ENCODE measurements at regions not wholly inside any gene's neighbourhood (a gene's known extent, or its start where the extent isn't known, plus 50 kb on each side); places are given as distances from the start of the nearest gene placed in this dataset.

DNA sequence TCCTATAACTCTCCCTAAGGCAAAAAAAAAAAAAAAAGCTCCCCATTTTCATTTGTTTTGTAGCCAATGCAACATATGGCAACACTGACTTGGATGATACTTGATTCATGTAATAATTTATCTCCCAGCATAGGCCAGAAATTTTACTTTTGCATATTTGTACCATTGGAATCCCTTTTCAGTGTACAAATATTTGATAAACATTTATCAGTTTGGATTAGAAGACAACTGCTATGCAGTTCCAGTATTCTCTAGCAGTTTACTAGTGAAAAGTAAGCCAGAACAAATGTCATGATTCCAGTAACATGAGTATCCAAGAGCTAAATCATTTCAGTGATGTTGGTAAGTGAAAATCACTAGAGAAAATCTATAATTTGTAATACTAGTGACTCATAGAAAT, 392.3 kb downstream of the CCER1 start:
- Histone ChIP-seq H2AFZ (ENCODE audit: low read length) (no peak overlapping the region), H4K91ac (ENCODE audit: insufficient read length, low read depth, low read length) (no peak overlapping the region), H4K8ac (replicated peaks; ENCODE audit: insufficient read length, low read depth, low read length) (no peak overlapping the region), H4K5ac (ENCODE audit: insufficient read length, low read depth, low read length) (no peak overlapping the region), H2BK120ac (ENCODE audit: low read depth, low read length, poor library complexity, severe bottlenecking) (no peak overlapping the region), H3K18ac (ENCODE audit: insufficient read length, low read depth, low read length) (no peak overlapping the region), H2AK5ac (ENCODE audit: insufficient read length, low read length) (no peak overlapping the region), H2BK15ac (ENCODE audit: low read depth, low read length) (no peak overlapping the region), H2BK20ac (ENCODE audit: low read depth, low read length, poor library complexity, severe bottlenecking) (no peak overlapping the region), H3K4ac (ENCODE audit: low read depth, low read length) (no peak overlapping the region), H3K79me1 (ENCODE audit: insufficient read depth, low read depth, low read length, poor library complexity, severe bottlenecking) (no peaks in the 10 kb centered on the region), H3K23me2 (ENCODE audit: insufficient read length, low read depth, low read length, poor library complexity, severe bottlenecking) (no peaks in the 10 kb centered on the region), H4K20me1 (ENCODE audit: control insufficient read depth, insufficient read depth, insufficient read length) (no peaks in the 10 kb centered on the region), H3K4me2 (ENCODE audit: insufficient read depth, insufficient read length, low read length) (no peak overlapping the region), H3K23ac (ENCODE audit: insufficient read length, low read depth, low read length) (no peak overlapping the region), H3K27ac (ENCODE audit: insufficient read length, low read depth, low read length) (no peak overlapping the region), H3K9me3 (ENCODE audit: control insufficient read depth, low read depth, low read length) (peaks cover 5% of the 10 kb centered on the region), H3K79me2 (ENCODE audit: insufficient read depth, low read length) (no peaks in the 10 kb centered on the region), H3K27me3 (ENCODE audit: insufficient read depth, low read length) (no peaks in the 10 kb centered on the region), H3K56ac (ENCODE audit: insufficient read length, low read depth, low read length) (no peak overlapping the region), H2BK5ac (ENCODE audit: insufficient read length, low read length) (no peak overlapping the region), H3T11ph (ENCODE audit: low read length) (no peak overlapping the region), H2BK12ac (ENCODE audit: insufficient read length, low read depth, low read length) (no peak overlapping the region), H3K4me1 (ENCODE audit: insufficient read depth, low read length) (no peaks in the 10 kb centered on the region), H3K14ac (ENCODE audit: insufficient read depth, low read length) (no peak overlapping the region), H3K9ac (ENCODE audit: extremely low read depth, insufficient read length, low read length) (no peak overlapping the region)
- H3K9me3 Mint-ChIP-seq = peaks cover 23 to 27% of the 10 kb centered on the region in 2 experiments
- TF ChIP-seq, protein P1, sequence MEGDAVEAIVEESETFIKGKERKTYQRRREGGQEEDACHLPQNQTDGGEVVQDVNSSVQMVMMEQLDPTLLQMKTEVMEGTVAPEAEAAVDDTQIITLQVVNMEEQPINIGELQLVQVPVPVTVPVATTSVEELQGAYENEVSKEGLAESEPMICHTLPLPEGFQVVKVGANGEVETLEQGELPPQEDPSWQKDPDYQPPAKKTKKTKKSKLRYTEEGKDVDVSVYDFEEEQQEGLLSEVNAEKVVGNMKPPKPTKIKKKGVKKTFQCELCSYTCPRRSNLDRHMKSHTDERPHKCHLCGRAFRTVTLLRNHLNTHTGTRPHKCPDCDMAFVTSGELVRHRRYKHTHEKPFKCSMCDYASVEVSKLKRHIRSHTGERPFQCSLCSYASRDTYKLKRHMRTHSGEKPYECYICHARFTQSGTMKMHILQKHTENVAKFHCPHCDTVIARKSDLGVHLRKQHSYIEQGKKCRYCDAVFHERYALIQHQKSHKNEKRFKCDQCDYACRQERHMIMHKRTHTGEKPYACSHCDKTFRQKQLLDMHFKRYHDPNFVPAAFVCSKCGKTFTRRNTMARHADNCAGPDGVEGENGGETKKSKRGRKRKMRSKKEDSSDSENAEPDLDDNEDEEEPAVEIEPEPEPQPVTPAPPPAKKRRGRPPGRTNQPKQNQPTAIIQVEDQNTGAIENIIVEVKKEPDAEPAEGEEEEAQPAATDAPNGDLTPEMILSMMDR (conservative IDR thresholded peaks at IDR 0.05) = no peak
- peaks cover 9 to 28% (median 16%) of the 10 kb centered on the region in 3 experiments for H3K36me3 Mint-ChIP-seq (ENCODE audit: insufficient read depth in 1 of 3, low read depth in 3 of 3)
- H3K27ac Mint-ChIP-seq = no peak overlapping the region
- H3K4me1 Mint-ChIP-seq = peaks cover 6 to 14% of the 10 kb centered on the region in 2 experiments
- H3K27me3 Mint-ChIP-seq (ENCODE audit: low read depth) = no peaks in the 10 kb centered on the region
- H3K4me3 Mint-ChIP-seq = no peak overlapping the region
- no peak for DNase-seq

All from H9 (cell line).